ENCODE measurements at regions not wholly inside any gene's neighbourhood (a gene's known extent, or its start where the extent isn't known, plus 50 kb on each side); places are given as distances from the start of the nearest gene placed in this dataset.

DNA sequence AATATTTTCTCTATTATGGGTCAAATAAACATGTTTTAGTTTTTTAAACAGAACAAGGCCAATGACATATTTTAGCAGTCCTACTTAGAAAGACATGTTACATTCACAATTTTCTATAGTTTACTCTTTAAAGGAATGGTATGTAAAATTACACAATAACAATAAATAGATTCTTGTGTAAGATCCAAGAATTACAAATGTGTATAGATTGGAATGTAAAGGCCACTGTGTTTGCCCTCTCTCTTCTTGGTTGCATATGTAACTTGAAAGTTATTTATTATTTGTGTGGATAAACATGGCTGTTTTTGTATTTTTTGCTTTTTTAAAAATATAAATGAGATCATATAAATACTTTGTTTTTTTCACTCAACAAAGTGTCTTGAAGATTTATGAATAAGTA, 979.3 kb upstream of the CELF2 start:
- in situ Hi-C loops (cut with MboI; ENCODE audit: low sequenced_read_pairs): no loop called here

More for the DNA sequence above, 979.3 kb upstream of the CELF2 start:
- H3K79me1 ChIP-seq (ENCODE audit: low read depth in 1 of 2, low read length in 2 of 2): no peaks in the 10 kb centered on the region
- ChIA-PET POLR2A (ENCODE audit: unreplicated experiment) (no interaction called here), CTCF (no interaction called here)
- no peaks in the 10 kb centered on the region for H4K20me1 ChIP-seq (ENCODE audit: insufficient read depth, low read length)
- H3K56ac ChIP-seq (ENCODE audit: extremely low read depth, insufficient read depth, low read length): no peak overlapping the region
- H2AK9ac ChIP-seq (replicated peaks; ENCODE audit: low read depth, low read length, poor library complexity): no peak overlapping the region
- dilution Hi-C loops (cut with HindIII; ENCODE audit: low sequenced_read_pairs, unreplicated experiment) (no loop called here), intact Hi-C loops (cut with micrococcal nuclease) (no loop called here)
- H2BK15ac ChIP-seq (ENCODE audit: low read depth, low read length): no peak overlapping the region
- H3K23ac ChIP-seq (ENCODE audit: low read depth, low read length): no peak overlapping the region
- no peak overlapping the region for H2BK120ac ChIP-seq (ENCODE audit: low read depth, low read length)
- H4K5ac ChIP-seq (ENCODE audit: low read depth, low read length): no peak overlapping the region
- H2BK20ac ChIP-seq (ENCODE audit: low read depth, low read length): no peak overlapping the region
- no peak overlapping the region for H4K91ac ChIP-seq (ENCODE audit: insufficient read depth, low read depth, low read length)
- no peak overlapping the region for H3K18ac ChIP-seq (ENCODE audit: low read depth, low read length)
- DNase-seq (peak; percentile 30), ATAC-seq (ENCODE audit: low read depth) (peak; percentile 83)
- H2AFZ ChIP-seq (replicated peaks; ENCODE audit: low read length, poor library complexity): no peak overlapping the region
- H3K9me3 ChIP-seq (ENCODE audit: control insufficient read depth, insufficient read depth, low read length): no peaks in the 10 kb centered on the region
- peak overlapping the region; percentile 40; the same call in 1 of the 2 replicates for H3K27ac ChIP-seq (ENCODE audit: insufficient read depth, low read length)
- peaks cover 2% of the 10 kb centered on the region; the same call in 1 of the 2 replicates for H3K4me1 ChIP-seq (ENCODE audit: control insufficient read depth, insufficient read depth, low read length)
- no peaks in the 10 kb centered on the region for H3K9me1 ChIP-seq (ENCODE audit: insufficient read depth, low read length)
- H3K4me2 ChIP-seq (ENCODE audit: low read depth, low read length): no peak overlapping the region
- H3K27me3 ChIP-seq (ENCODE audit: control insufficient read depth, insufficient read depth, low read length): no peaks in the 10 kb centered on the region
- no peak overlapping the region for H4K8ac ChIP-seq (ENCODE audit: low read depth in 2 of 2, low read length in 2 of 2)
- no peak overlapping the region for H2AK5ac ChIP-seq (ENCODE audit: low read depth, low read length)
- no peak overlapping the region for H3K14ac ChIP-seq (replicated peaks; ENCODE audit: low read depth, low read length)
- no peak overlapping the region for H3K9ac ChIP-seq (ENCODE audit: low read depth, low read length)
- no TSS peak for BruUV-seq (replicated peaks)
- H3K4me3 ChIP-seq (ENCODE audit: insufficient read depth, low read depth, low read length): no peak overlapping the region
- H2BK5ac ChIP-seq (ENCODE audit: low read depth, low read length, poor library complexity, severe bottlenecking): no peak overlapping the region
- no peaks in the 10 kb centered on the region for H3K36me3 ChIP-seq (ENCODE audit: control insufficient read depth, insufficient read depth, low read length)
- H3K4ac ChIP-seq (ENCODE audit: low read depth, low read length): no peak overlapping the region
- TF ChIP-seq MAZ (IDR thresholded peaks at IDR 0.05; ENCODE audit: borderline replicate concordance, low read depth, low read length) (no peak), RFX5 (IDR thresholded peaks at IDR 0.05; ENCODE audit: low read depth, low read length) (no peak), RAD21 (IDR thresholded peaks at IDR 0.05; ENCODE audit: low read length) (no peak), CEBPB (IDR thresholded peaks at IDR 0.05; ENCODE audit: low read depth, low read length) (no peak), MAFK (IDR thresholded peaks at IDR 0.05; ENCODE audit: low read depth, low read length) (no peak), MXI1 (IDR thresholded peaks at IDR 0.05; ENCODE audit: borderline replicate concordance, low read depth, low read length) (no peak), RCOR1 (IDR thresholded peaks at IDR 0.05; ENCODE audit: insufficient replicate concordance, low read length) (no peak), FOS (IDR thresholded peaks at IDR 0.05; ENCODE audit: low read depth, low read length) (no peak), BHLHE40 (IDR thresholded peaks at IDR 0.05; ENCODE audit: low read depth, low read length) (no peak)
- TF ChIP-seq, protein P1, sequence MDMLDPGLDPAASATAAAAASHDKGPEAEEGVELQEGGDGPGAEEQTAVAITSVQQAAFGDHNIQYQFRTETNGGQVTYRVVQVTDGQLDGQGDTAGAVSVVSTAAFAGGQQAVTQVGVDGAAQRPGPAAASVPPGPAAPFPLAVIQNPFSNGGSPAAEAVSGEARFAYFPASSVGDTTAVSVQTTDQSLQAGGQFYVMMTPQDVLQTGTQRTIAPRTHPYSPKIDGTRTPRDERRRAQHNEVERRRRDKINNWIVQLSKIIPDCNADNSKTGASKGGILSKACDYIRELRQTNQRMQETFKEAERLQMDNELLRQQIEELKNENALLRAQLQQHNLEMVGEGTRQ (IDR thresholded peaks at IDR 0.05; ENCODE audit: low read depth, low read length): no peak

Data from IMR-90 (cell line).